ENCODE measurements at regions not wholly inside any gene's neighbourhood (a gene's known extent, or its start where the extent isn't known, plus 50 kb on each side); places are given as distances from the start of the nearest gene placed in this dataset.

DNA sequence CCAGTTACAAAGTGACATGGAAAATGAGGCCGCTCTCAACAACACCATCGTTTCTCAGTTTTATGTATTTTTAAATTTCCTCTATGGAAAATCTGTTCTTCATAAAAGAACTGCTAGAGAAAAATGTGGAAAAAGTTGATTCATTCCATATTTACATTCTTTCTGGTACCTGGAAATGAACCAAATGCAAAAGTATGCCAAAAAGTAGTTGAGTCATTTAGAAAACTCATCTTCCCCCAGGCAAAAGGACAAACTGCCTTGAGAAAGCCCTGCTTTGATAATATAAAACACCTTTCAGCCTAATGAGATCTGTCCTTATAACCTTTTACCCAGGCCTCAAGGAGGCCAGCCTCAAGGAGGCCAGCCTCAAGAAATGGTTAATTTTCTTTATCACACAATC, 283.0 kb upstream of the VEPH1 start:
- Histone ChIP-seq H3K9me3 (ENCODE audit: control insufficient read depth, low read length) (no peaks in the 10 kb centered on the region), H3K27me3 (ENCODE audit: control insufficient read depth in 1 of 2, insufficient read depth in 2 of 2, low read length in 1 of 2) (no peaks in the 10 kb centered on the region), H3K4me3 (ENCODE audit: low read length in 2 of 2) (no peak overlapping the region), H3K36me3 (ENCODE audit: control insufficient read depth in 1 of 2, insufficient read depth in 2 of 2, low read length in 1 of 2) (no peaks in the 10 kb centered on the region), H3K27ac (ENCODE audit: low read depth in 1 of 2, low read length in 2 of 2) (no peak overlapping the region), H3K4me1 (ENCODE audit: control insufficient read depth in 1 of 2, insufficient read depth in 2 of 2, low read length in 2 of 2) (peaks cover 4 to 13% of the 10 kb centered on the region in 2 donors)
- ATAC-seq (ENCODE audit: low FRiP score) (no peak), DNase-seq (no peak)
- intact Hi-C loops (cut with DNase I): no loop called here
- 7 to 8% methylated on average over 2 of the region's 2 CpGs for WGBS, 2 donors

- 46 to 48% methylated on average over 6 of the region's 6 CpGs for WGBS, 2 donors
- H3K27me3 ChIP-seq (ENCODE audit: control insufficient read depth in 1 of 2, insufficient read depth in 2 of 2, low read length in 1 of 2): no peaks in the 10 kb centered on the region
- DNase-seq (no peak), ATAC-seq (ENCODE audit: low FRiP score) (no peak)
- no peak overlapping the region for H3K4me3 ChIP-seq (ENCODE audit: low read length in 2 of 2)
- H3K9me3 ChIP-seq (ENCODE audit: control insufficient read depth, low read length): no peaks in the 10 kb centered on the region
- H3K36me3 ChIP-seq (ENCODE audit: control insufficient read depth in 1 of 2, insufficient read depth in 2 of 2, low read length in 1 of 2): no peaks in the 10 kb centered on the region
- H3K27ac ChIP-seq (ENCODE audit: low read depth in 1 of 2, low read length in 2 of 2): no peak overlapping the region
- intact Hi-C loops (cut with DNase I): no loop called here
- H3K4me1 ChIP-seq (ENCODE audit: control insufficient read depth in 1 of 2, insufficient read depth in 2 of 2, low read length in 2 of 2): peaks cover 4 to 13% of the 10 kb centered on the region in 2 donors
These were observed 282.0 kb upstream of the VEPH1 start for GRCh38 chr3:157785102-157785826.

GRCh38 chr3:157782236-157782635, 279.0 kb upstream of the VEPH1 start:
- DNase-seq (no peak), ATAC-seq (ENCODE audit: low FRiP score) (no peak)
- Histone ChIP-seq H3K36me3 (ENCODE audit: control insufficient read depth in 1 of 2, insufficient read depth in 2 of 2, low read length in 1 of 2) (no peaks in the 10 kb centered on the region), H3K27ac (ENCODE audit: low read depth in 1 of 2, low read length in 2 of 2) (no peak overlapping the region), H3K27me3 (ENCODE audit: control insufficient read depth in 1 of 2, insufficient read depth in 2 of 2, low read length in 1 of 2) (no peaks in the 10 kb centered on the region), H3K4me1 (ENCODE audit: control insufficient read depth in 1 of 2, insufficient read depth in 2 of 2, low read length in 2 of 2) (peaks cover 4 to 10% of the 10 kb centered on the region in 2 donors), H3K9me3 (ENCODE audit: control insufficient read depth, low read length) (no peaks in the 10 kb centered on the region), H3K4me3 (ENCODE audit: low read length in 2 of 2) (no peak overlapping the region)
- 66 to 77% methylated on average over 2 of the region's 2 CpGs for WGBS, 2 donors
- intact Hi-C loops (cut with DNase I): no loop called here

DNA sequence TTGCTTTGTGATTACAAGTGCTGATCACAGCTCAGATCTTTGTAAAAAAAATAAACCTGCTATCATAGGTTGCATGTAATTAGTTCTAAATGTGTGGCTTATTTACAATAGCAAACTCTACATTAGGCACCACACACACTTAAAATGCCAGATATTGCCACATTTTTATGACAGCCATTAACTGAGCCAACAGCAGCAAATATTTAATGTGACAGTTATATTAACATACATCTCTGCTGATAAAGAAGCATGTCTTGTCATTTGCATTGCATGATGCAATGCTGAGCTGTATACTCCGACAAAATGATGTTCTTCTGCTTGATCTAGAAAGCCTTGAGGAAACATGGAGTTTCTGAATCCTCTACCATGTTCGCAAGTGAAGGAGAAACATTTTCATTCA, 273.6 kb upstream of the VEPH1 start:
- no peak overlapping the region for H3K27ac ChIP-seq (ENCODE audit: low read depth in 1 of 2, low read length in 2 of 2)
- no peaks in the 10 kb centered on the region for H3K27me3 ChIP-seq (ENCODE audit: control insufficient read depth in 1 of 2, insufficient read depth in 2 of 2, low read length in 1 of 2)
- H3K9me3 ChIP-seq (ENCODE audit: control insufficient read depth, low read length): no peaks in the 10 kb centered on the region
- 85 to 93% methylated on average over 2 of the region's 2 CpGs for WGBS, 2 donors
- H3K4me3 ChIP-seq (ENCODE audit: low read length in 2 of 2): no peak overlapping the region
- no peak for ATAC-seq (ENCODE audit: low FRiP score)
- intact Hi-C loops (cut with DNase I): no loop called here
- no peaks in the 10 kb centered on the region for H3K4me1 ChIP-seq (ENCODE audit: control insufficient read depth in 1 of 2, insufficient read depth in 2 of 2, low read length in 2 of 2)
- no peaks in the 10 kb centered on the region for H3K36me3 ChIP-seq (ENCODE audit: control insufficient read depth in 1 of 2, insufficient read depth in 2 of 2, low read length in 1 of 2)
- no peak for DNase-seq

DNA sequence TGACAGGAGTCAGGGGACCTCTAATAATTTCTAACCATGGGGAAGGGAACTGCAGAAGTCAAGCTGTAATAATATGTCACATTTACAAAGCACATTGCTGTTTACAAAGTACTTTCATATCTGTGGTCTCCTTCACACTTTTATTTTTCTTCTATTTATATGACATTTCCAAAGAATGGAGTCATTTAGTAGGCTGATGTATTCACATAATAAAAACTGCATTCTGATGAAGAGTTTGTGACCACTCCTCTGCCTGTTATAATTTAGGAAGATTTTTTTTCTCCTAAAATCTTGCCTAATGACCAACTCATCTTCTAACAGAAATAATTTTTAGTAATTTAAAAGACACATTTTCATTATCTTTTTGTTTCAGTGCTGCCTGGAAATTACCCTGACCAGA, 272.2 kb upstream of the VEPH1 start:
- Histone ChIP-seq H3K9me3 (ENCODE audit: control insufficient read depth, low read length) (no peaks in the 10 kb centered on the region), H3K27me3 (ENCODE audit: control insufficient read depth in 1 of 2, insufficient read depth in 2 of 2, low read length in 1 of 2) (no peaks in the 10 kb centered on the region), H3K27ac (ENCODE audit: low read depth in 1 of 2, low read length in 2 of 2) (no peak overlapping the region), H3K4me3 (ENCODE audit: low read length in 2 of 2) (no peak overlapping the region), H3K4me1 (ENCODE audit: control insufficient read depth in 1 of 2, insufficient read depth in 2 of 2, low read length in 2 of 2) (no peaks in the 10 kb centered on the region), H3K36me3 (ENCODE audit: control insufficient read depth in 1 of 2, insufficient read depth in 2 of 2, low read length in 1 of 2) (no peaks in the 10 kb centered on the region)
- ATAC-seq (ENCODE audit: low FRiP score) (no peak), DNase-seq (no peak)
- intact Hi-C loops (cut with DNase I): no loop called here

- 83 to 99% methylated on average over 1 of the region's 1 CpG for WGBS, 2 donors
- intact Hi-C loops (cut with DNase I): no loop called here
- no peak overlapping the region for H3K27ac ChIP-seq (ENCODE audit: low read depth in 1 of 2, low read length in 2 of 2)
- no peak overlapping the region for H3K4me3 ChIP-seq (ENCODE audit: low read length in 2 of 2)
- ATAC-seq (ENCODE audit: low FRiP score) (no peak), DNase-seq (no peak)
- H3K4me1 ChIP-seq (ENCODE audit: control insufficient read depth in 1 of 2, insufficient read depth in 2 of 2, low read length in 2 of 2): no peaks in the 10 kb centered on the region
- H3K36me3 ChIP-seq (ENCODE audit: control insufficient read depth in 1 of 2, insufficient read depth in 2 of 2, low read length in 1 of 2): no peaks in the 10 kb centered on the region
- no peaks in the 10 kb centered on the region for H3K27me3 ChIP-seq (ENCODE audit: control insufficient read depth in 1 of 2, insufficient read depth in 2 of 2, low read length in 1 of 2)
- H3K9me3 ChIP-seq (ENCODE audit: control insufficient read depth, low read length): no peaks in the 10 kb centered on the region
These were observed 266.2 kb upstream of the VEPH1 start for GRCh38 chr3:157769378-157769777.

DNA sequence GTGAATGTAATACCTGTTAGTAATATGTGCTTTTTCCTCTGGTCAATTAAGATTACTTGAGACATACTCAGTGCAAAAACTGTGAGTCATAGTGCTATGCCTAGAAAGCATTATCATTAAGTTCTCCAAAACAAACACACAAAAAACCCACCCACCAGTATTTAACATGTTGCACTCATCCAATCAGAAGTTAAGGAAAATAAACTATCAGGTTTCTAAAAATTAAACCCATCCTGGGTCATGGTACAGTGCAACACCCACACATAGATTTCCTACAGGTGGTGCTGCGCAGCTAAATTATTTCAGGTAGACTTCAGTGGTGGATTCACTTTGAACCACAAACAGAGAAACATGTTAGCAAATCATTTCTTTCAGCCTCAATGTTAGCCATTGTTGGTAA, 264.4 kb upstream of the VEPH1 start:
- no peaks in the 10 kb centered on the region for H3K36me3 ChIP-seq (ENCODE audit: control insufficient read depth in 1 of 2, insufficient read depth in 2 of 2, low read length in 1 of 2)
- H3K4me3 ChIP-seq (ENCODE audit: low read length in 2 of 2): no peak overlapping the region
- 97 to 100% methylated on average over 1 of the region's 1 CpG for WGBS, 2 donors
- no peaks in the 10 kb centered on the region for H3K27me3 ChIP-seq (ENCODE audit: control insufficient read depth in 1 of 2, insufficient read depth in 2 of 2, low read length in 1 of 2)
- ATAC-seq (ENCODE audit: low FRiP score): no peak
- no peak for DNase-seq
- H3K4me1 ChIP-seq (ENCODE audit: control insufficient read depth in 1 of 2, insufficient read depth in 2 of 2, low read length in 2 of 2): no peaks in the 10 kb centered on the region
- H3K27ac ChIP-seq (ENCODE audit: low read depth in 1 of 2, low read length in 2 of 2): no peak overlapping the region
- H3K9me3 ChIP-seq (ENCODE audit: control insufficient read depth, low read length): no peaks in the 10 kb centered on the region
- intact Hi-C loops (cut with DNase I): no loop called here

DNA sequence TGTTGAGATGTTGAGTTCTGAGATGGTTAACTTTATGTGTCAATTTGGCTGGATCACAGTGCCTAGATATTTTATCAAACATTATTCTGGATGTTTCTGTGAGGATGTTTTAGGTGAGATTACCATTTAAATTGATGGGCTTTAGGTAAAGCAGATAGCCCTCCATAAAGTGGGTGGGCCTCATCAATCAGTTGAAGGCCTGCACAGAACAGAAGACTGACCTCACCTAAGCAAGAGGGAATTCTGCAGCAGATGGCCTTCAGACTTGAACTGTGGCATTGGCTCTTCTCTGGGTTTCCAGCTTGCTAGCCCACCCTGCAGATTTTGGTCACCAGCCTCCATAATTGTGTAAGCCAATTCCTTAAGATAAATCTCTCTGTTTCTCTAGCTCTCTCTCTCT, 260.4 kb upstream of the VEPH1 start:
- no peak overlapping the region for H3K4me3 ChIP-seq (ENCODE audit: low read length in 2 of 2)
- peaks cover 0 to 3% of the 10 kb centered on the region in 2 donors for H3K4me1 ChIP-seq (ENCODE audit: control insufficient read depth in 1 of 2, insufficient read depth in 2 of 2, low read length in 2 of 2)
- intact Hi-C loops (cut with DNase I): no loop called here
- H3K36me3 ChIP-seq (ENCODE audit: control insufficient read depth in 1 of 2, insufficient read depth in 2 of 2, low read length in 1 of 2): no peaks in the 10 kb centered on the region
- H3K27ac ChIP-seq (ENCODE audit: low read depth in 1 of 2, low read length in 2 of 2): no peak overlapping the region
- H3K9me3 ChIP-seq (ENCODE audit: control insufficient read depth, low read length): no peaks in the 10 kb centered on the region
- H3K27me3 ChIP-seq (ENCODE audit: control insufficient read depth in 1 of 2, insufficient read depth in 2 of 2, low read length in 1 of 2): no peaks in the 10 kb centered on the region
- ATAC-seq (ENCODE audit: low FRiP score) (no peak), DNase-seq (no peak)

DNA sequence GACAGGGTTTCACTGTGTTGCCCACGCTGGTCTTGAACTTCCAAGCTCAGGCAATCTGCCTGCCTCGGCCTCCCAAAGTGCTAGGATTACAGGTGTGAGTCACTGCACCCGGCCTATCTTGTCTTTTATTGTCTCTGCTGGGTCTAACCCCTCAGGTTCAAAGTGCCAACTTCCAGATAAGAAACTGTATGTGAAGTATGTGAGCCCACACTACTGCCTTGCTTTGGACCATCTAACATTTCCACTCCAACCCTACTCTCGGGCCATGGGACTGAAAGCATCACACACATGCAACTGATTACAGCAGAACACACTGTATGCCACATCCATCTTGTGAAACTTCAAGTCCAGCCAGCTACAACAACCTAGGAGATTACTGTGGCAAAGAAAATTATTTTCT, 256.1 kb upstream of the VEPH1 start:
- no peak for DNase-seq
- H3K27me3 ChIP-seq (ENCODE audit: control insufficient read depth in 1 of 2, insufficient read depth in 2 of 2, low read length in 1 of 2): no peaks in the 10 kb centered on the region
- intact Hi-C loops (cut with DNase I): no loop called here
- no peak overlapping the region for H3K27ac ChIP-seq (ENCODE audit: low read depth in 1 of 2, low read length in 2 of 2)
- no peaks in the 10 kb centered on the region for H3K9me3 ChIP-seq (ENCODE audit: control insufficient read depth, low read length)
- 49 to 61% methylated on average over 4 of the region's 4 CpGs for WGBS, 2 donors
- H3K36me3 ChIP-seq (ENCODE audit: control insufficient read depth in 1 of 2, insufficient read depth in 2 of 2, low read length in 1 of 2): no peaks in the 10 kb centered on the region
- peaks cover 0 to 3% of the 10 kb centered on the region in 2 donors for H3K4me1 ChIP-seq (ENCODE audit: control insufficient read depth in 1 of 2, insufficient read depth in 2 of 2, low read length in 2 of 2)
- H3K4me3 ChIP-seq (ENCODE audit: low read length in 2 of 2): no peak overlapping the region
- no peak for ATAC-seq (ENCODE audit: low FRiP score)

All from aorta (tissue), 5 donors.